Gastrocnemius medialis (tissue), 4 donors: ENCODE measurements at regions not wholly inside any gene's neighbourhood (a gene's known extent, or its start where the extent isn't known, plus 50 kb on each side); places are given as distances from the start of the nearest gene placed in this dataset.

ENCODE experiments used
- POLR2A ChIP-seq, 2 donors: fragments of 450-650 bp; IDR thresholded peaks; one replicate each; pipeline ENCODE4 v1.6.1; 2017; ENCODE audit warnings: antibody characterized with exemption in 2 of 2, mild to moderate bottlenecking in 2 of 2, moderate library complexity in 2 of 2
- TF ChIP-seq, protein P1 (sequence below), 5 experiments: fragments of 450-650 bp in 3 of 5; fragments of 200-600 bp in 2 of 5; sonication (generic) in 2 of 5; IDR thresholded peaks in 4 of 5; conservative IDR thresholded peaks in 1 of 5; 1 replicate in 4 of 5; 2 replicates in 1 of 5; pipeline ENCODE4 v1.5.1; 2016 to 2019; ENCODE audit warnings: antibody characterized with exemption in 5 of 5, mild to moderate bottlenecking in 3 of 5, moderate library complexity in 3 of 5

- TF ChIP-seq, protein P1, sequence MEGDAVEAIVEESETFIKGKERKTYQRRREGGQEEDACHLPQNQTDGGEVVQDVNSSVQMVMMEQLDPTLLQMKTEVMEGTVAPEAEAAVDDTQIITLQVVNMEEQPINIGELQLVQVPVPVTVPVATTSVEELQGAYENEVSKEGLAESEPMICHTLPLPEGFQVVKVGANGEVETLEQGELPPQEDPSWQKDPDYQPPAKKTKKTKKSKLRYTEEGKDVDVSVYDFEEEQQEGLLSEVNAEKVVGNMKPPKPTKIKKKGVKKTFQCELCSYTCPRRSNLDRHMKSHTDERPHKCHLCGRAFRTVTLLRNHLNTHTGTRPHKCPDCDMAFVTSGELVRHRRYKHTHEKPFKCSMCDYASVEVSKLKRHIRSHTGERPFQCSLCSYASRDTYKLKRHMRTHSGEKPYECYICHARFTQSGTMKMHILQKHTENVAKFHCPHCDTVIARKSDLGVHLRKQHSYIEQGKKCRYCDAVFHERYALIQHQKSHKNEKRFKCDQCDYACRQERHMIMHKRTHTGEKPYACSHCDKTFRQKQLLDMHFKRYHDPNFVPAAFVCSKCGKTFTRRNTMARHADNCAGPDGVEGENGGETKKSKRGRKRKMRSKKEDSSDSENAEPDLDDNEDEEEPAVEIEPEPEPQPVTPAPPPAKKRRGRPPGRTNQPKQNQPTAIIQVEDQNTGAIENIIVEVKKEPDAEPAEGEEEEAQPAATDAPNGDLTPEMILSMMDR (IDR thresholded peaks at IDR 0.05 in 4 of 5, conservative IDR thresholded peaks at IDR 0.05 in 1 of 5): no peak
- no peak for TF ChIP-seq POLR2A (IDR thresholded peaks at IDR 0.05)
These were observed 221.8 kb downstream of the SNRPN start for GRCh38 chr15:25176616-25176923.
